Stimulated activated CD4-positive, alpha-beta T cell treated with anti-CD3 and anti-CD28 coated beads, Interleukin-2, amount 100 ng/mL, for 24 hours (primary cell): ENCODE measurements at regions not wholly inside any gene's neighbourhood (a gene's known extent, or its start where the extent isn't known, plus 50 kb on each side); places are given as distances from the start of the nearest gene placed in this dataset.
"Not testable (repeated sequence)": the region's sequence is repeated elsewhere in the genome, so short reads cannot be mapped to it uniquely, and the experiment has no call there.

Source experiments
- DNase-seq, 2 donors: peaks; one replicate each; pipeline ENCODE4 v3.0.0-alpha.2; 2020

DNA sequence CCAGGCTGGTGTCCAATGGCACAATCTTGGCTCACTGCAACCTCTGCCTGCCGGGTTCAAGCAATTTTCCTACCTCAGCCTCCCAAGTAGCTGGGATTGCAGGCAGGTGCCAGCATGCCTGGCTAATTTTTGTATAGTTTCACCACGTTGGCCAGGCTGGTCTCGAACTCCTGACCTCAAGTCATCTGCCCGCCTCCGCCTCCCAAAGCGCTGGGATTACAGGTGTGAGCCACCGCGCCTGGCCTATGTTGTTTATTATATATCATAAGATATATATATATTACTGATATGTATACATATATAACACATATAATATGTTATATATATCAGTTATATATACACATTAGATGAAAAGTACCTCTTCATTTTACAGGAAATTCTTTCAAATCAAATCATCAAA, 914.7 kb downstream of the FOXD4L5 start:
- not testable (repeated sequence) for DNase-seq

DNA sequence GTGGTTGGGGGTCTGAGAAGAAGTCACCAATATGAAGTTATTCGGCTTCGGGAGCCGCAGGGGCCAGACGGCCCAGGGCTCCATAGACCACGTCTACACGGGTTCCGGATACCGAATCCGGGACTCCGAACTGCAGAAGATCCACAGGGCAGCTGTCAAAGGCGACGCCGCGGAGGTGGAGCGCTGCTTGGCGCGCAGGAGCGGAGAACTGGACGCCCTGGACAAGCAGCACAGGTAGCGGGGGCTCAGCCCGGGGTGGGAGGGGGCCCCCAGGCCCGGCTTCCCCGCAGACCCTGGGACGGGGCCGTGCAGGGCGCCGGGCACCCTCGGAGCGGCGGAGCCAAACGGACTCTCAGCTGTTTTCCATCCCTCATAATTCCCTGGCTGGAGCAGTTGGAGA, 915.4 kb downstream of the FOXD4L5 start:
- not testable (repeated sequence) for DNase-seq

DNA sequence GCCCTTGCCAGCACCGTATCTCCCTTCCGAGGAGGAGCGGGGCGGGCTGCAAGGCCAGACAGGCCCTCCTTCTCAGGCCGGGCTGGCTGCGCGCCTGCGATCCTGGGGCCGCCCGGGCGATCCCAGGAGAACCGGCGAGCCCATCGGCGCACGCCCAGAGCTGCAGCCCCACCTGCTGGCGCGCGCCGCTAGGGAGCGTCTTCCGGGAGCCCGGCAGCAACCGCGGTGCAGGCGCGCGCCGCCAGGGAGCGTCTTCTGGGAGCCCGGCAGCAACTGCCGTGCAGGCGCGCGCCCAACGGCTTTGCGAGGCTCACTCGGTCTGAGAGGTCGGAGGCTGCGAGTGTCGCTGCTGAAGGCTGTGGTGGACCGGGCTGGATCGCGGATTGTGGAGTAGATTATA, 915.9 kb downstream of the FOXD4L5 start:
- DNase-seq = peak; percentile 75 to 86

DNA sequence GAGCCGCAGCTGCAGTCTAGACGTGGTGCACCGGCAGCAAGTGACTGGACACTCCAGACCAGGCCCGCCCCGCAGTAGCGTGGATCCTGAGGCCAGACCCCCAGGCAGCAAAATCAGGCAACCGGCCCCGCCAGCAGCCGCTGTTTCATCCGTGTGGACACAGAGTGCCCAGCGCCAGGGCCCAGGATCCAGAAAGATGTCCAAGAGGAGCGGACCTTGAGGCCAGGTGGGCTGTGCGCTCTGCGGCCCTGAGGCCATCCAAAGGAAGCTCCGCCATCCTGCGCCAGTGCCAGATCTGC, 916.4 kb downstream of the FOXD4L5 start:
- not testable (repeated sequence) for DNase-seq

DNA sequence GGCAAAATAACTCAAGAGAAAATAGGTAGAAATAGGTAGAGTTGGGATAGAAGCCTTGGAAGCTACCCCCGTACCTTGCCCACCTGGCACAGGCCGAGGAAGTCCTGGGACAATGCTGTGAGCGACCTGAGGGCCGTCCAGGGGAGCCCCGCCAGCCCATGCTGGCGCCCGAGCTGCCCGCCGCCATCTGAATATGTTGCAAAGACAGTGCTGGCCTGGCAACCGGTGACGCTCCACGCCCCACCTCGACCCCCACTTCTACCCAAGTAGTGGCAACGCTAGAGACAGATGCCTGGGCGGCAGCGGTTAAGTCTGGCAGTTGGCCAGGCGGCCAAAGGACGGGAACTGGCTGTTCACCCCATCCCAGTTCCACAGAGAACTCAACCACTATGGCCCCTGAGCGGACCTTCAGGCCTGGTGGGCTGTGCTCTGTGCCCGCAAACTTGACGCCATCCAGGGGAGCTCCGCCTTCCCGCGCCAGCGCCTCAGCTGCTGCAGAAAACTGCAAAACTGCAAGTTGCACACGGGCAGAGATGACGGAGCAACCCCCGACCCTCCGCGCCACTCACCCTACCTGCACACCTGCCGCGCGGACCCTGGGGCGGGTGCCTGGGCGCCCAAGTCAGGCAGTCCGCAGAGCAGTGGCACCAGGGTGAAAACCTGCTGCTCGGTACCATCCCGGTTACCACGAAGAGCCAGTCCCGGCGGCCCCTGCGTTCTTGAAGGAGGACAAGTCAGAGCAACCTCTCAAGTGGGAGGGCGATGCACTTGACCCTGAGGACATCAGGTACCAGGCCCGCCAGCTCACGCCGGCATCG, 917.0 kb downstream of the FOXD4L5 start:
- peak in 1 of 2 donors; percentile 17 for DNase-seq
